NCI-H146 treated with DMSO at 0.1 percent for 48 hours (cell line): ENCODE measurements at regions not wholly inside any gene's neighbourhood (a gene's known extent, or its start where the extent isn't known, plus 50 kb on each side); places are given as distances from the start of the nearest gene placed in this dataset.
"Not testable (repeated sequence)": the region's sequence is repeated elsewhere in the genome, so short reads cannot be mapped to it uniquely, and the experiment has no call there.

Experiments used
- DNase-seq: peaks from one replicate; lab custom pipeline; 2025; ENCODE audit not compliant: unreplicated experiment; lab: John Stamatoyannopoulos, UW

DNA sequence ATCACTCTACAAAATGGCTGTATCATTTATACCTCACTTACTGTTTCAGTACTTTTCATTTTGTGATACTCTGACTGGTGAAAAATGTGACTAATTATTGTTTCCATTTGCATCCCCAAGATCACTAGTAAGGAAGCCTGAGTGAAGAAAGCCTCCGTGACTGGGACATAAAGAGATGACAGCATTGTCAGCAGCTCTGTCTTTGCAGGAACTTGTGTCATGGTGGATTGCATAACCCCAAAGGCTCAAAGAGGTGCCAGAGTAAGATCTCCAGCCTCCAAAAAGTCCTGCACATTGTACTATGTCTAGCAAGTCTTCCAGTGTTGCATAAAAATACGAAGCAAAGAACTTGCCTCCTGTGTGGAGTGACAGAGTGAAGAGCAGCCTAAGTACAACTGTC lies 187.5 kb upstream of the CRIM1 start:
- DNase-seq: no peak

DNA sequence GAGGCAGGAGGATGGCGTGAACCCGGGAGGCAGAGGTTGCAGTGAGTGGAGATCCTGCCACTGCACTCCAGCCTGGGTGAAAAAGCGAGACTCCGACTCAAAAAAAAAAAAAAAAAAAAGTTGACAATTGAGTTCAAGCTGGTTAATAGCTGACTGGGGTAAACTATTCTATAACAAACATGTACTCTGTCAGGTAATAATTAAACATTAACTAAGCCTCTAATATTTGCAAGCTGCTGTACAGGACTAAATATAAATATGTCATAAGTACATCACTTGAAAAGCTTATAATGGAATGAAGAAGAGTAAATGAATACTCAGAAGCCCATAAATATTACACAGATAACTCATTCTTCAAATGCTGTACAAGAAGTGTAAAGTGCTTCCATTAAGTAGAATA lies 190.4 kb upstream of the CRIM1 start:
- DNase-seq: no peak

DNA sequence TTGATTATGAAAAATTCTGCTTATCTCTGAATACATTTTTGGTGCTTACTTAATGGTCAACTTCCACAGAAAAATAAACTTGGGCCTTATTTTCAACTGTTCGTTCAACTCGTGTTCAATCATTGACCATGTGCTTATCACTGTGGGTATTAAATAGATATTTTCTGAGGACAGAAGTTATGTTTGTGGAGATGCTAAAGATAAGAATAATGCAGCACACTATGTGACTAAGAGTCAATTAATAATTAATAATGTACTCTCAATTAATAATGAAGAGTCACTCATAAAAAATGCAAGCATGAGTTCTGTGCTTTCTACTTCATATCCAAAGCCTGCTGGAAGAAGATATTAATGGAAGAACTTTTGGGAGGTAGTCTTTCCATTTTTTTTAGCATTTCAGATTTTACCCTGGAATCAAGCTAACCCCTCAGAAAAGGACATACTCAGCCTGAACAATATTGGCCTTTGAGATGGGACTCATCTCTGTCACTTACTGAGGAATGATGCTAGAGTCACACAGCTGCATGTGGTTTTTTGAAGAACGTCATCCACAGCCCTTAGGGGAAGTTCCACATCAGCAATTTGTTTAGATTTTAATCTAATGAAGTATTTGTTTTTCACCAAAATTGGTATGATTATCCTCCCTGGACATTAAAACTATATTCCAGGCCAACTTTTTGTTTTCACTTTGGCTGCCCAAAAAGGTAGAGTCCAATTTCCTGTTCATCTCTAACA lies 191.9 kb upstream of the CRIM1 start:
- no peak for DNase-seq

DNA sequence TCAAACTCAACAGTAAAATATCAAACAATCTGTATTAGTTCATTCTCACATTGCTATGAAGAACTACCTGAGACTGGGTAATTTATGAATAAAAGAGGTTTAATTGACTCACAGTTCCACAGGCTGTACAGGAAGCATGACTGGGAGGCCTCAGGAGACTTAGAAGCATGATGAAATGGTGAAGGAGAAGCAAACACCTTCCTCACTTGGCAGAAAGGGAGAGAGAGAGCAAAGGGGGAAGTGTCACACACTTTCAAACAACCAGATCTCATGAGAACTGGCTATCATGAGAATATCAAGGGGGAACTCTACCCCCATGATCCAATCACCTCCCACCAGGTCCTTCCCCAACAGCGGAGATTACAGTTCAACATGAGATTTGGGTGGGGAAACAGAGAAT lies 198.5 kb upstream of the CRIM1 start:
- DNase-seq: not testable (repeated sequence)

DNA sequence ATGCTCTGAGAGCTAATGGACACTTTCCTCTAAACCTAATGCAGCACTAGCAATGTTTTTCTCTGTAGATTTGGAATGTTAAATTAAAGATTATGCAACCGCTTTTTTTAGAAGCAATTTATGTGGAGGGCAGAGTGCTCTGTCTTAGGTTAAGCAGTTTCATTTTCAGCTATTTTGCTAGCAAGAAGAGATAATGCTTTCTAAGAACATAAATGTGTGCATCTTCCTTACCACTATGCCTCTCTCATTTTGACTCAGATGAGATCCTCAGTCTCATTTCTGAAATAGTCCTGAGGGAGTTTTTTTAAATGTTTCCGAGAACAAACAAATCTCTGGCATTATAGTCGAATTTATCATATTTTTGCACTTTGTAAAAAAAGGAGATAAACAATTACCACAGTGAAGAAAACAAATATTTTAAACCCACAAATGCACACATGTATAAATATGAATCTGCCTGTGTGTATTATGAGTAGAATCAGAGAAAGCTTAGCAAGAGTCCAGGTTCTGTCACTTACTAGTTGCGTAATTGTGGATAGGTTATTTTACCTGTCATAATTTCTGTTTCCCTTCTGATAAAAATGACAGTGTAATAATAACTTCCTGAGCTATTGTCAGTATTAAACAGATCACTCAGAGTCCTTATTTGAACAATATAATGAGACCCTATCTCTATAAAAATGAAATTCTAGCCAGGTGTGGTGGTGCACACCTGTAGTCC lies 207.7 kb upstream of the CRIM1 start:
- no peak for DNase-seq

DNA sequence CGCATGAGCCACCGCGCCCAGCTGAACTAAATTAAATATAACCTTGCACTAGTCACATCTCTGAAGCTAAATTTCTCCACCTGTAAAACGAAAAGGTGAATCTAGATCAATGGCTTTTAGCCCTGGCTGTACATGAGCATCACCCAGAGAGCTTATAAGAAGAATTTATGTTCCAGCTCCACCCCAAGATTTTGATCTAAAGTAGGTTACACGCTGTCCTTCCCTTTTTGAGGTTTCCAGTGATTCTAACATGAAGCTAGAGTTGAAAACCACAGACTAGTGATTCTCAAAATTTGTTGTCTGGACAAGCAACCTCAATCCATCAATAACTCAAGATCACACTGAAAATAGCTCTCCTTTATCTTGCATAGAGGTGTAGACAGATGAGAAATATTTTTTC lies 208.8 kb upstream of the CRIM1 start:
- no peak for DNase-seq

DNA sequence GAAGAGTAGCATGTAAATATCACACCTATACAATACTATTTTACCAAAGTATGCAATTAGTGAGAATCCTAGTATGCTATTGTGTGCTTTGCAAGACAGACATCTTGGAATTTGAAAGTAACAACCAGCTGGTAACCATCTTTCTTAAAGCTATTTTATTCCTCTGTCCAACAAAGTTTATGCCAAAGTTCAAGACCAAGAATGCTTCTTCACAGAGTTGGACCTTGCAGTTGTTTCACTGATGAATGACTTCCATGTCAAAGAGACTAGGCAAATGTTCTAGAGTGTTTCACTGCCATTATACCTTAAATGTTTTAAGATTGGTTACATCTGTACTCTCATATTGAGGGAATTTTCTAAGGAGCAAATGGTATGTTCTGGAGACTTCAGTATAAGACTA lies 215.2 kb upstream of the CRIM1 start:
- DNase-seq: no peak

DNA sequence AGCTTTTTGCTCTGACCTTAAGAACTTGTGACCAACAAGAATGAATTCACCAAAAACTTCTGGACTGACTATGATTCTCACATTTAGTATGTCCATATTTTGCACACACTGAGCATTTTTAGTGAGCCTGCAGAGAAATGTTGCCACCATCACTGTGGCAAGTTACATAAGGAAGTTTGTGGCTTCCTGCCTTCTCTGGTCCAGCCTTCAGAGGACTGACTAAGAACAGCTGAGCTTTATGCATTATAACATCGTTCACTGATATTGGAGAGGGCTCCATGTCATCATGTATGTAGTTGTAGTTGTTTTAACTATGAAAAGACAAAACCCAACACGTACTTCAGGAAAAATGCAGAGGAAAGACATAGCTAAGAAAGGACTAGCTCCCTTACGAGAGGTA lies 218.0 kb upstream of the CRIM1 start:
- DNase-seq: no peak

DNA sequence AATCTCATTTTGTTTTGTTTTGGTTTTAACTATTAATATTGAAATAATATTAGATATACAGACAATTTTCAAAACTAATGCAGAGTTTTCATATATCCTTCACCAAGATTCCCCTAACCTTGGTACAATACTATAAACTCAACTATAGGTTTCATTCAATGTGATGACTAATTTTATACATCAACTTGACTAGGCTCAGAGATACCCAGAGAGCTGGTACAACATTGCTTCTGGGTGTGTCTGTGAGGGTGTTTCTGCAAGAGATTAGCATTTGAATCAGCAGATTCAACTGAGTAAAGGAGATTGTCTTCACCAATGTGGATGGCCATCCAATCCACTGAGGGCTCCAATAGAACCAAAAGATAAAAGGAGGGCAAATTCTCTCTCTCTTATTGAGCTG lies 221.3 kb upstream of the CRIM1 start:
- no peak for DNase-seq

DNA sequence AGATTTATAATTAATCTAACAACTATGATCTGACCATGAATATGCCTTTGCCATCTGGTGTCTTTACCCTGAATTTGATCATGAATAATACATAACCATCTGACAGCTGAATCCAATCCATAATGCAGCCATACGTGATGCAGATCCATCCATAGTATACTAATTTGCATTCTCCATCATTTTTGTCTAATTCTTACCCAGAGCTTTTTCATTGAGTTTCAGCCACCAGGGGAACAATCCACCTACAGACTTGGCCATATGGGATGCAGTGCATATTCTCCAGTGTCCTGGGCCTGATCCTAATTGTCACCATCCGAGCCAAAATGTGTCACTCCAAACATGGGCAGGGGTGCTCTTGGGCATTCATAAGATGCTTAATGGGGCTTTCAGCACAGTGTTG lies 227.2 kb upstream of the CRIM1 start:
- no peak for DNase-seq

DNA sequence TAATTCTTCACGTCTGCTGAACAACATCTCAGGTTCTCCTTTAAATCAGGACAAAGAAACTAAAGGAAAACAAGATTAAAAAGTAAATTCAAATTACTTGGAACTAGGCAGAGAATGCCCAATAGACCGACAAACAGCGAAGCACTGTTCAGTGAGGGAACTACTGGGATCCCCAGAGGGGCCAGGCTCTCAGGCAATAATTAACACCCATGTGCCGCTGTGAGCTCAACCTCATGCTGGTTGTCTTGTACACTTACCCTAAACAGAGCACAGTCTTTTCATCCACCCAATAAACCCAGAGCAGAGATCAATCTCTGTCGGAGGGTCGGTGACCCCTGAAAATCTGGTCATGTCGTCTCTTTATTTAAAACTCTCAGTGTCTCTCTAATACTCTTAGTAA lies 229.9 kb upstream of the CRIM1 start:
- DNase-seq: no peak

DNA sequence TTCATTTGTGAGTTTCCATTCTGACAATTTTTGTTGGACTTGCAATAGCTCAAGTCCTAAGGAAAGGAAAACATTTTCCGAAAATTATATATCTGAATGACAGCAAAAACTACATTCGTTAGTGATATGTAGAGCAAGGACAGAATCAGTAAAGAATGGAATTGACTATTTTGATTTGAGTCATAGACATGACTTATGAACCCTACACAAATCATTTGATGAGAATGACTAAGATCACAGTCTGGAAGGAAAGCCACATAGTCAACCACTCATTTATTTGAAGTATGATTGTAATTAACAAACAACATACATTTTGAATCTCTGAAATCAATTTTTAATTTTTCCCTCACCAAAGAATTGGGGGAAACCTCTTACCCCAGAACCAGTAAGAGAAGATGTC lies 231.6 kb upstream of the CRIM1 start:
- DNase-seq: no peak

DNA sequence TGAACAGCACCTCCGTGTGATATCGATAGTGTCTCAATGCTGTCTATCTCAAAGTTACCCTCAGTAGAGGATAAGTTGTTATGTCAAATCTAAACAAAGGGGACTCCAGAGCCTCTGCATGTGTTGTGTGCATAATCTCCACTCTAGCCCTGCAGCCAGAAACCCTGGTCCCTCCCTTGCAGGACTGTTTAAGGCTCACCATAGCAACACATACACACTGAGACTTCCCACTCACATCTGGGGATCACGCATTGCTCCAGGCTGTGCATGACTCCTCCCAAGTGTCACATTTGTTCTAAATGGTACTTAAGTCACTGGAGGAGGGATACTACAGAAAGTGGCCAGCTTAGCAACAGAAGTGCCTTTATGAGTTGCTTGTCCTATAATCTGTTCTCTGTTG lies 258.6 kb upstream of the CRIM1 start:
- no peak for DNase-seq

DNA sequence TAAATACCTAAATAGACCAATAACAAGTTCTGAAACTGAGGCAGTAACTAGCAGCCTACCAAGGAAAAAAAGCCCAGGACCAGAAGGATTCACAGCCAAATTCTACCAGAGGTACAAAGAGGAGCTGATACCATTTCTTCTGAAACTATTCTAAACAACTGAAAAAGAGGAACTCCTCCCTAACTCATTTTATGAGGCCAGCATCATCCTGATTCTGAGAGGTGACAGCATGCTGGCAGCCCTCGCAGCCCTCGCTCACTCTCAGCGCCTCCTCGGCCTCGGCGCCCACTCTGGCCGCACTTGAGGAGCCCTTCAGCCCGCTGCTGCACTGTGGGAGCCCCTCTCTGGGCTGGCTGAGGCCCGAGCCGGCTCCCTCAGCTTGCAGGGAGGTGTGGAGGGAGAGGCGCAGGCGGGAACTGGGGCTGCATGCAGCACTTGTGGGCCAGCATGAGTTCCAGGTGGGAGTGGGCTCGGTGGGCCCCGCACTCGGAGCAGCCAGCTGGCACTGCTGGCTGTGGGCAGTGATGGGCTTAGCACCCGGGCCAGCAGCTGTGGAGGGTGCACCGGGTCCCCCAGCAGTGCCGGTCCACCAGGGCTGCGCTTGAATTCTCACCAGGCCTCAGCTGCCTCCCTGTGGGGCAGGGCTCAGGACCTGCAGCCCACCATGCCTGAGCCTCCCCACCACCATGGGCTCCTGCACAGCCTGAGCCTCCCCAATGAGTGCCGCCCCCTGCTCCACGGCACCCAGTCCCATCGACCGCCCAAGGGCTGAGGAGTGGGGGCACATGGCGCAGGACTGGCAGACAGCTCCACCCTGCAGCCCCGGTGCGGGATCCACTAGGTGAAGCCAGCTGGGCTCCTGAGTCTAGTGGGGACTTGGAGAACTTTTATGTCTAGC lies 263.5 kb upstream of the CRIM1 start:
- not testable (repeated sequence) for DNase-seq

DNA sequence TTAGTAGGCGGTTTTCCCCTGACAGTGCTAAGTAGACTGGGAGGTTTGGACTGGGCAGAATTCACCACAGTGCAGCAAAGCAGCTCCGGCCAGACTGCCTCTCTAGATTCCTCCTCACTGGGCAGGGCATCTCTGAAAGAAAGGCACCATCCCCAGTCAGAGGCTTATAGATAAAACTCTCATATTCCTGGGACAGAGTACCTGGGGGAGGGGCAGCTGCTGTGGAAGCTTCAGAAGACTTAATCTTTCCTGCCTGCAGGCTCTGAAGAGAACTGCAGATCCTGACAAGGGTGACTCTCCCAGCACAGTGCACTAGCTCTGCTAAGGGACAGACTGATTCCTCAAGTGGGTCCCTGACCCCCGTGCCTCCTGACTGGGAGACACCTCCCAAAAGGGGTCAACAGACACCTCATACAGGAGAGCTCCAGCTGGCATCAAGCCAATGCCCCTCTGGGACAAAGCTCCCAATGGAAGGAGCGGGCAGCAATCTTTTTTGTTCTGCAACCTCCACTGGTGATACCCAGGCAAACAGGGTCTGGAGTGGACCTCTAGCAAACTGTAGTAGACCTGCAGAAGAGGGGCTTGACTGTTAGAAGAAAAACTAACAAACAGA lies 266.8 kb upstream of the CRIM1 start:
- no peak for DNase-seq

DNA sequence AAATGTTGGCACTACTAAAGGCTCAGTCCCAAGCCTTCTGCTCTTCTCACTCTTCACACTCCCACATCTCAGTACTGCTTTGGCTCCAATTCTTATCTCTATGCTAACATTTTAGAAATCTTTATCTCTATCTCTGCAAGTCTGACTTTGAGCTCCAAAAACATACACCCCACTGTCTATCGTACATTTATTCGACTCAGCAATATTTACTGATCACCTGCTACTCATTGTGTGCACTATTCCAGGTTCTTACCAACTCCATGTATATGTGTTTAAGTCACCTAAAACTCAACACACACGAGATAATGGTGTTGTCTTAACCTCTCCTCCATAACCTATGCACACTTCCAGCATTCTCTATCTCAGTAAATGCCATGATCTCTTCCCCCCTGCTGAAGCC lies 268.2 kb upstream of the CRIM1 start:
- DNase-seq: no peak

DNA sequence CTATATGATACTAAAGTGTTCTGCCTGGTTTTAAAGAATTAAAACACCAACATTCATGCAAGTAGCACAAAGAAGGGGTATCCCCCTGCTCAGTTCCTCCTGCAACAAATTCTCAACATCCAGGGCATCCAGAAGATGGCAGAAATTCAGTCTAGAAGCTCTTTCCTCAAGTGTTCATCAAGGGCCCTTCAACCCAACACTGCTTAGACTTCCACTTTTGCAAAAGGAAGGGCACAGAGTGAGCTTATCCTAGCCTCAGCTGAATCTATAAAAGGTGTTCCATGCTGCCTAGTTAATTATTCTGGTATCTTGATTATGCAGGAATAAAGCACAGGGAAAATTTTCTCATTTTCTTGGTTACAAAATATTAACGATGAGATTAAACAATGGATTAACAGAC lies 275.8 kb upstream of the CRIM1 start:
- DNase-seq: no peak

DNA sequence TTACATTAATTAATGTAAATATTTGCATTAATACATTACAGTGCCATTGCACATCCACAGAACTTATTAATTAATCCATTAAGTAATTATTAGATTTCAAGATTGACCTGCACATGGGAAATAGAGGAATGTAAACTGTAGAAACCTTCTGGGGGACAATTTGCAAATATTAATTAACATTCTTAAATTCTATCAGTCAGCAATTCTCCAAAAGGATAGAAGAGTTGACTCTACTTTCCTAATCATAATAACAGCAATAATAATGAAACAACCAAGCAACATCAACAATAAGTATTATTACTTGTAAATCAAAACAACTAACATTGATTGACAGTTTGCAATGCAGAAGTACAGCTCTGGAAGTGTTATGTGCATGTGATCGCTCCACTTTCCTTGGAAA lies 281.6 kb upstream of the CRIM1 start:
- DNase-seq: no peak

DNA sequence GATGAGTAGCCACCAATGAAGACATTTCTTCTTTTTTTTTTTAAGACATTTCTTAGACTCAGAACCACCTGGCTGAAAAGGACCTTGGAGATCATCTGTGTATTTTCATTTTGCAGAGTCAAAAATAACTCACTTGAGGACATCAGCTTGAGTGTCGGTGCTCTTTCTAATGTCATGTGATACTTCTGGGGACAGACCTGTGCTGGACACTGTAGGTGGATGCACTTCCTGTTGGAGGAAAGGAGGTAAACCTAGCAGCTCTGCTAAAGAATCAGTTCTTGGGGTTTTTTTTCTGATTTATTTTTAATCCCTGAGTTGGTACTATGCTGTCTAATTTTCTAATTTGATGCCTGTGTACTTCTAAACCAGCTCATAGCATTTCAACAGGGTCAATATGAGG lies 283.9 kb upstream of the CRIM1 start:
- no peak for DNase-seq

DNA sequence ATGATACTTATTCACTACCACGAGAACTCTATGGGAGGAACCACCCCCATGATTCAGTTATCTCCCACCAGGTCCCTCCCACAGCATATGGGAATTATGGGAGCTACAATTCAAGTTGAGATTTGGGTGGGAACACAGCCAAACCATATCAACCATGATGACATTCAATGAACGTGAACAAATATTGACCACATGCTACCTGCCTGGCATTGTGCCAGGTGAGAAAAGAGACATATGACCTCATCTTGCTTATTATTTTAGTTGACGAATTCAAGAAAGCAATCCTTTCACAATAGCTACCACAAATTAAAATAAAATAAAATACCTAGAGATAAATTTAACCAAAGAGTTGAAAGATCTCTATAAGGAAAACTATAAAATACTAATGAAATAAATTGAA lies 286.5 kb upstream of the CRIM1 start:
- DNase-seq: no peak

DNA sequence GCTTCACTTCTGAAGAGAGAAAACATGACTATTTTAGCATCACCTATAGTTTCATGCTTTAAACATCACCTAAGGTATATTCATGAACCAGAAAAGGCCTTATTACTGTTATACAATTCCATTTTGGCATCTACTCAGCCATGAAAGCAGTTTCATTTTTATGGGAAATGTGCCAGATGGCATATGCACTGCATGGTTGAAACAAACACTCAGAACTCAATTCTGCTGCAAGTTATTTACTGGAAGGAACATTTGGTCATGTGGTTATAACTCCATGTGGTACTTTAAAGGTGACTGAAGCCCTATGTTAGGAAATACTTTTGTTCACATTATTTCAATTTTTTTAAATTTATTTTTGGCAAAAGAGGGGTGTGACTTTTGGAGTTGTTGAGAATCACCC lies 287.5 kb upstream of the CRIM1 start:
- DNase-seq: no peak

DNA sequence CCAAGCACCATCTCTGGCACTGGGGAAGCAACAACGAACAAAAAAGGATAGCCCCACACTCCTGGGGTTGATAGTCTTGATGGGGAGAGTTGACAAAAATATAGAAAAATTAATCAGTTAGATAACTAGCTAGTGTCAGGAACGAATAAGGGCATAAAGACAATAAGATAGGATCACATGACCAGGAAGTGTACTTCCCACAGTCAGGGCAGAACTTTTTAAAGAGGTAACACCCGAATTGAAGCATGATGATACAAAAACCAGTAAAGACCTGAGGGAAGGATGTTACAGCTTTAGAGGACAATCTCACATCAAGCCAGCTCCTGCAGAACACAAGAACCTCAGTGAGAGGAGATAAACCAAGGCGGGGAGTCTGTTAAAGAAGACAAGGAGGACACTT lies 295.4 kb upstream of the CRIM1 start:
- DNase-seq: no peak
